Vagina (tissue), 2 donors: ENCODE measurements at regions not wholly inside any gene's neighbourhood (a gene's known extent, or its start where the extent isn't known, plus 50 kb on each side); places are given as distances from the start of the nearest gene placed in this dataset.
"Not testable (repeated sequence)": the region's sequence is repeated elsewhere in the genome, so short reads cannot be mapped to it uniquely, and the experiment has no call there.

Experiments
- CTCF ChIP-seq, 3 experiments: fragments of 450-650 bp in 2 of 3; fragments of 200-600 bp in 1 of 3; sonication (generic) in 1 of 3; IDR thresholded peaks; one replicate each; pipeline ENCODE4 v1.5.1; 2017 to 2019; ENCODE audit warnings: antibody characterized with exemption in 3 of 3, mild to moderate bottlenecking in 2 of 3, moderate library complexity in 2 of 3
- POLR2A ChIP-seq, 2 donors: fragments of 450-650 bp; IDR thresholded peaks; one replicate each; pipeline ENCODE4 v1.6.1; 2017; ENCODE audit warnings: antibody characterized with exemption in 2 of 2, mild to moderate bottlenecking in 2 of 2, moderate library complexity in 2 of 2
- POLR2AphosphoS5 ChIP-seq, 2 donors: sonication (generic); formaldehyde crosslinking; IDR thresholded peaks; one replicate each; pipeline ENCODE4 v1.9.0; 2017; ENCODE audit warnings: antibody characterized with exemption in 2 of 2, mild to moderate bottlenecking in 2 of 2, low read depth in 1 of 2; ENCODE audit not compliant: insufficient read depth in 1 of 2

GRCh38 chr12:8399496-8400034, 56.2 kb upstream of the CLEC6A start:
- not testable (repeated sequence) for TF ChIP-seq CTCF (IDR thresholded peaks at IDR 0.05); POLR2A (IDR thresholded peaks at IDR 0.05); POLR2AphosphoS5 (IDR thresholded peaks at IDR 0.05; ENCODE audit: insufficient read depth in 1 of 2, low read depth in 1 of 2)
